Breast epithelium (tissue), 4 donors: ENCODE measurements at regions not wholly inside any gene's neighbourhood (a gene's known extent, or its start where the extent isn't known, plus 50 kb on each side); places are given as distances from the start of the nearest gene placed in this dataset.
"Not testable (repeated sequence)": the region's sequence is repeated elsewhere in the genome, so short reads cannot be mapped to it uniquely, and the experiment has no call there.

ENCODE experiments used
- DNase-seq, 2 donors: peaks; one replicate each; pipeline ENCODE4 v3.0.0-alpha.2; 2019; ENCODE audit warnings: low spot score in 2 of 2
- H3K27ac ChIP-seq, 2 donors: fragments of 200-600 bp; sonication (generic) in 1 of 2; one replicate each; pipeline ENCODE4 v1.5.1; 2016 to 2019; ENCODE audit warnings: mild to moderate bottlenecking in 1 of 2
- H3K27me3 ChIP-seq, 2 donors: fragments of 200-600 bp; sonication (generic) in 1 of 2; one replicate each; pipeline versions ENCODE4 v1.5.1 to v1.6.0; 2017 to 2019; ENCODE audit warnings: control low read depth in 1 of 2, mild to moderate bottlenecking in 1 of 2
- H3K36me3 ChIP-seq: fragments of 200-600 bp; one replicate; pipeline ENCODE4 v1.5.1; 2019
- H3K4me1 ChIP-seq, 2 donors: fragments of 200-600 bp; sonication (generic); one replicate each; pipeline ENCODE4 v1.5.1; 2016 to 2019; ENCODE audit warnings: control low read depth in 1 of 2
- H3K4me3 ChIP-seq, 3 donors: fragments of 200-600 bp; sonication (generic); 1 replicate in 2 of 3; 2 replicates in 1 of 3; pipeline ENCODE4 v1.5.1; 2016 to 2019; ENCODE audit warnings: mild to moderate bottlenecking in 3 of 3, moderate library complexity in 2 of 3
- H3K9me3 ChIP-seq, 2 donors: fragments of 200-600 bp; sonication (generic) in 1 of 2; one replicate each; pipeline ENCODE4 v1.5.1; 2016 to 2019; ENCODE audit warnings: control low read depth in 1 of 2
- POLR2A ChIP-seq: fragments of 450-650 bp; IDR thresholded peaks from one replicate; pipeline ENCODE4 v1.6.1; 2016; ENCODE audit warnings: antibody characterized with exemption, mild to moderate bottlenecking, moderate library complexity
- POLR2AphosphoS5 ChIP-seq, 3 donors: sonication (generic); formaldehyde crosslinking; IDR thresholded peaks; one replicate each; pipeline ENCODE4 v1.6.1; 2017; ENCODE audit warnings: antibody characterized with exemption in 3 of 3
- intact Hi-C: fragments of 100-400 bp; cut with DNase I; formaldehyde crosslinking; loops from one replicate; pipeline ENCODE4 v1.15.1; 2023; ENCODE audit warnings: low total_unique reads
- TF ChIP-seq, protein P1 (sequence below), 3 donors: fragments of 450-650 bp; IDR thresholded peaks; one replicate each; pipeline ENCODE4 v1.5.1; 2016 to 2017; ENCODE audit warnings: antibody characterized with exemption in 3 of 3, mild to moderate bottlenecking in 3 of 3, moderate library complexity in 3 of 3

DNA sequence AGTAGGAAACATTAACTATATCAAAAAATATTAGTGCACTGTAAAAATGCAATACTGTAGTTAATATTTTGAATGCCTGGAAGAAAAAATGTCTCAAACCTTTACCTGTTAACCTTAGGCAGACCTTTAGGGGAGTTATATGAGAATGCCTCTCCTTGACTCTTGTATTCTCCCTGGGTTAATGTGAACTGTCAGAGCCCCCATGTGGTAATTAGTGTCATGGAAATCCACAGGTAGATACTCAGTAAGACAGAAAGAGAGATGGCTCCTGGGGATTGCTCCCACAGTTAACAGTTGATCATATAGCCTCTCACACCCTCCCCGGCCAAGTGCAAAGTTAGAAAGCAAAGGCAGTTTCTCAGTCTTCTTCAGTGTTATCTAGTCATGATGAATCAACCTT lies 742.8 kb downstream of the NR2F1-AS1 start:
- TF ChIP-seq POLR2AphosphoS5 (IDR thresholded peaks at IDR 0.05) (no peak), POLR2A (no peak)
- TF ChIP-seq, protein P1, sequence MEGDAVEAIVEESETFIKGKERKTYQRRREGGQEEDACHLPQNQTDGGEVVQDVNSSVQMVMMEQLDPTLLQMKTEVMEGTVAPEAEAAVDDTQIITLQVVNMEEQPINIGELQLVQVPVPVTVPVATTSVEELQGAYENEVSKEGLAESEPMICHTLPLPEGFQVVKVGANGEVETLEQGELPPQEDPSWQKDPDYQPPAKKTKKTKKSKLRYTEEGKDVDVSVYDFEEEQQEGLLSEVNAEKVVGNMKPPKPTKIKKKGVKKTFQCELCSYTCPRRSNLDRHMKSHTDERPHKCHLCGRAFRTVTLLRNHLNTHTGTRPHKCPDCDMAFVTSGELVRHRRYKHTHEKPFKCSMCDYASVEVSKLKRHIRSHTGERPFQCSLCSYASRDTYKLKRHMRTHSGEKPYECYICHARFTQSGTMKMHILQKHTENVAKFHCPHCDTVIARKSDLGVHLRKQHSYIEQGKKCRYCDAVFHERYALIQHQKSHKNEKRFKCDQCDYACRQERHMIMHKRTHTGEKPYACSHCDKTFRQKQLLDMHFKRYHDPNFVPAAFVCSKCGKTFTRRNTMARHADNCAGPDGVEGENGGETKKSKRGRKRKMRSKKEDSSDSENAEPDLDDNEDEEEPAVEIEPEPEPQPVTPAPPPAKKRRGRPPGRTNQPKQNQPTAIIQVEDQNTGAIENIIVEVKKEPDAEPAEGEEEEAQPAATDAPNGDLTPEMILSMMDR (IDR thresholded peaks at IDR 0.05) = no peak
- DNase-seq = no peak
- Histone ChIP-seq H3K4me3 (no peak overlapping the region), H3K36me3 (no peaks in the 10 kb centered on the region), H3K4me1 (no peaks in the 10 kb centered on the region), H3K27me3 (no peaks in the 10 kb centered on the region), H3K9me3 (no peaks in the 10 kb centered on the region), H3K27ac (no peak overlapping the region)
- intact Hi-C loops = no loop called here

DNA sequence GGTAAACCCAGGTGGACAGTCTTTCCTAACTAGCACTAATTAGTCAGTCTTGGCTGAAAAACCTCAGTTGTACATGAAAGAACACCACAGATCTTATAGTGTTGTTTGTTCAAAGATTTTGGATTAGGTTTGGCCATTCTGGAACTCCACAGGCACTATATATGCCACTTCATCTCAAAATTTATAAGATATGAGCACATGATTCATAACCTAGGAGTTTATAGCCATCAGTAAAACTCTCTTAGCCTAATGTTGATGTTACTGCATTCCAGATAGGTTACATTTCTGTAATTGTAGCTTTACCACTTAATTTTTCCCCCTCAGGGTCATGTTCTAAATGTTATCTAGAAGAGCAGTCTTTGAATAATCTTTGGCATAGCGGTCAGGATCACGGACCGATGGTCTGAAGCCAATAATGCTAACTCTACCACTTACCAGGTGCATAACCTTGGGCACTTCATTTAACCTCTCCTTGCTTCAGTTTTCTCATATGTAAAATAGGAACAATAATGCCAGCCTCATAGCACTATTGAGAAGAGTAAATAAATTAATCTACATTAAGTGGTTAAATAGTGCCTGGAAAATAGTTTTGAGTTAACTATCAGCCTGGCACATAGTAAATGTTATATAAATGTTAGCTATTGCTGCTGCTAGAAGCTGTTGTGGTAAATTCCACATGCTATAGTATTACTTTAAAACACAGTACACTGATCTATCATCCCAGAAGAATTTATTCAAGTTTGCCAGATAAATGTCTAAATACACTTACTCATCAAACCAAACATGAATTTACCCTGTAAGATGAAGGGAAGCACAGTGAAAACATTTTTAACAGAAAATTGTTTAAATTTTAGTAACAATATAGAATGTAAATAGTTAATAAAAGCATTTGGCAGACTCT lies 743.9 kb downstream of the NR2F1-AS1 start:
- Histone ChIP-seq H3K27me3 (no peaks in the 10 kb centered on the region), H3K4me1 (no peaks in the 10 kb centered on the region), H3K9me3 (no peaks in the 10 kb centered on the region), H3K4me3 (no peak overlapping the region), H3K27ac (no peak overlapping the region), H3K36me3 (no peaks in the 10 kb centered on the region)
- no peak for DNase-seq
- no peak for TF ChIP-seq POLR2A
- intact Hi-C loops = no loop called here

- DNase-seq = no peak
- Histone ChIP-seq H3K9me3 (peaks cover 3 to 6% of the 10 kb centered on the region in 2 donors), H3K4me1 (no peaks in the 10 kb centered on the region), H3K4me3 (no peak overlapping the region), H3K27ac (no peak overlapping the region), H3K27me3 (no peaks in the 10 kb centered on the region), H3K36me3 (no peaks in the 10 kb centered on the region)
- TF ChIP-seq, protein P1 (IDR thresholded peaks at IDR 0.05) = no peak
- no peak for TF ChIP-seq POLR2AphosphoS5 (IDR thresholded peaks at IDR 0.05)
- no peak for TF ChIP-seq POLR2A
- intact Hi-C loops = no loop called here
These were observed 745.3 kb downstream of the NR2F1-AS1 start for GRCh38 chr5:92835712-92836111.

DNA sequence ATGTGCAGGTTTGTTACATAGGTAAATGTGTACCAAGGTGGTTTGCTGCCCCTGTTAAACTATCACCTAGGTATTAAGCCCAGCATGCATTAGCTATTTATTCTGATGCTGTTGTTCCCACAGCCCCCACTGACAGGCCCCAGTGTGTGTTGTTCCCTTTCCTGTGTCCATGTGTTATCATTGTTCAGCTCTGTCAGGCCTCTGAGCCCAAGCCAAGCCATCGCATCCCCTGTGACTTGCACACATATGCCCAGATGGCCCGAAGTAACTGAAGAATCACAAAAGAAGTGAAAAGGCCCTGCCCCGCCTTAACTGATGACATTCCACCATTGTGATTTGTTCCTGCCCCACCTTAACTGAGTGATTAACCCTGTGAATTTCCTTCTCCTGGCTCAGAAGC lies 757.5 kb downstream of the NR2F1-AS1 start:
- H3K27ac ChIP-seq, DNase-seq, H3K4me3 ChIP-seq, H3K4me1 ChIP-seq, H3K36me3 ChIP-seq, H3K9me3 ChIP-seq, H3K27me3 ChIP-seq, intact Hi-C loops: not testable (repeated sequence)

DNA sequence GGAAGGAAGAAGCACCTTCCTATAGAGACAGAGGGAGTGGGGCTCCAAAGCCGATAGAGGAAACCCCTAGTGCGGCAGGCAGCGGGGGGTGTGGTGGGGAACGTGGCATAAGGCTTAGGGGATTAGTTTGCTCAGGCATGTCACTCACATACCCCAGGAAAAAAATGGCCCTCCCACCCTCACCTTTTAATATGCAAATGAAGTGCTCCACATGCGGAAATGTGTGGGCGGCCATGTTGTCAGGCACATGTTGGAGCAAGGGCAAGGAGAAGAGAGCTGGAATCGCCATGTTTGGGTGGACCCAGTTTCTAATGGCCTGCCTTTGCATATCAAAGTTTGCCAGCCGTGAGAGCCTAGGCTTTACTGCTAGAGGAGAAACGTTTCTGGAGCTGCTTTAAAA lies 758.8 kb downstream of the NR2F1-AS1 start:
- Histone ChIP-seq H3K9me3 (no peaks in the 10 kb centered on the region), H3K27ac (no peak overlapping the region), H3K27me3 (no peaks in the 10 kb centered on the region), H3K36me3 (no peaks in the 10 kb centered on the region), H3K4me1 (no peaks in the 10 kb centered on the region), H3K4me3 (no peak overlapping the region)
- TF ChIP-seq POLR2AphosphoS5 (IDR thresholded peaks at IDR 0.05) (no peak), POLR2A (no peak)
- TF ChIP-seq, protein P1 (IDR thresholded peaks at IDR 0.05) = no peak
- intact Hi-C loops = no loop called here
- DNase-seq = no peak

DNA sequence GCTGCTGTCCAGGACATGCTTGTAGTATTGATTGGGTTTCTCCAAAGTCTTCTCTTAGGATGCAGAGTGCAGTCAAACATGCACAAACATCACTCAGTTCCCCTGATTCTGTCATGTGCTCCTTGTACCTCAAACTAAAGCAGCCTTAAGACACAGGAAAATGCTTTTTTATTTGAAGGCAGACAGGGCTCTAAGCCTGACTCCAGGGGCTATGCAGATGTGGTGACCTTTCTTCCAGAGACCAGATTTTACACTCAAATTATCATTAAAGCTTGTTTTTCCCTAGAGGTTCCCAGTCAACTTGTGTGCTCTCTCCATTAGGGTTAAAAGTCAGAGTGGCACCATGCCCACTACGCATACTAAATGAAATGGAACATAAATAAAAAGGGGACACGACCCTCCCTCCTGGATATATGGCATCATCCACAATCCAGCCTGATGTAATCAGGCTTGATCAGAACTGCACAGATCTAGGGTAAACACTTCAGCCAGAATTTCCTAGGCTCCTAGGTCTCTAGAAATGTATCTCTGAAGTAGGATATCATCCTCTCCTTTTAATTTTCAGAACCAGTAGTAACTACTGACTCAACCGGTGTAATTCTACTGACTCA lies 771.1 kb downstream of the NR2F1-AS1 start:
- Histone ChIP-seq H3K9me3 (no peaks in the 10 kb centered on the region), H3K4me1 (no peaks in the 10 kb centered on the region), H3K36me3 (no peaks in the 10 kb centered on the region), H3K27ac (no peak overlapping the region), H3K27me3 (no peaks in the 10 kb centered on the region), H3K4me3 (no peak overlapping the region)
- TF ChIP-seq POLR2A = no peak
- TF ChIP-seq, protein P1 (IDR thresholded peaks at IDR 0.05) = no peak
- no peak for TF ChIP-seq POLR2AphosphoS5 (IDR thresholded peaks at IDR 0.05)
- intact Hi-C loops = no loop called here
- no peak for DNase-seq
